Fibroblast of mammary gland (primary cell): ENCODE measurements at regions not wholly inside any gene's neighbourhood (a gene's known extent, or its start where the extent isn't known, plus 50 kb on each side); places are given as distances from the start of the nearest gene placed in this dataset.

Source experiments
- DNase-seq: peaks from one replicate; pipeline ENCODE4 v3.0.0-alpha.2; 2010; ENCODE audit warnings: low read depth
- H3K4me3 ChIP-seq: 2 replicates; pipeline ENCODE4 v1.5.1; 2011; ENCODE audit warnings: low read depth, mild to moderate bottlenecking, low read length, moderate library complexity; ENCODE audit not compliant: control insufficient read depth
- TF ChIP-seq, protein P1 (sequence below): conservative IDR thresholded peaks from 2 replicates; pipeline ENCODE4 v1.5.1; 2011; ENCODE audit warnings: low read depth, low read length, inconsistent platforms; ENCODE audit not compliant: control insufficient read depth, insufficient read depth

DNA sequence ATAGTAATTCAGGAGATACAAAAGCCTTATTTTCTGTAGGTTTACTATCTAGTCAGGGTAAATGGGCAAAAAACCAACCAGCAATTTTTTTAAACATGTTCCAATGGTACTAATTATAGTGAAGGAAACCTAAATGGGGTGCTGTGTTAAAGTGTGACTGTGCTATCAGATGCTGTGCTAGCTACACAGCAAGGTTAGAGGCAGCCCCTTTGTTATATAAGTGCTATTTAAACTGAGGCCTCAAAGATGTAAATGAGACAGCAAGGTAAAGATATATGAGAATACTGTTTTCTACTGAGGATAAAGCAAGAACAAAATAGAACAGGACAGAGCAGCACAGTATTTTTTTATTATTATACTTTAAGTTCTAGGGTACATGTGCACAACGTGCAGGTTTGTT lies 305.4 kb upstream of the RGS18 start:
- TF ChIP-seq, protein P1, sequence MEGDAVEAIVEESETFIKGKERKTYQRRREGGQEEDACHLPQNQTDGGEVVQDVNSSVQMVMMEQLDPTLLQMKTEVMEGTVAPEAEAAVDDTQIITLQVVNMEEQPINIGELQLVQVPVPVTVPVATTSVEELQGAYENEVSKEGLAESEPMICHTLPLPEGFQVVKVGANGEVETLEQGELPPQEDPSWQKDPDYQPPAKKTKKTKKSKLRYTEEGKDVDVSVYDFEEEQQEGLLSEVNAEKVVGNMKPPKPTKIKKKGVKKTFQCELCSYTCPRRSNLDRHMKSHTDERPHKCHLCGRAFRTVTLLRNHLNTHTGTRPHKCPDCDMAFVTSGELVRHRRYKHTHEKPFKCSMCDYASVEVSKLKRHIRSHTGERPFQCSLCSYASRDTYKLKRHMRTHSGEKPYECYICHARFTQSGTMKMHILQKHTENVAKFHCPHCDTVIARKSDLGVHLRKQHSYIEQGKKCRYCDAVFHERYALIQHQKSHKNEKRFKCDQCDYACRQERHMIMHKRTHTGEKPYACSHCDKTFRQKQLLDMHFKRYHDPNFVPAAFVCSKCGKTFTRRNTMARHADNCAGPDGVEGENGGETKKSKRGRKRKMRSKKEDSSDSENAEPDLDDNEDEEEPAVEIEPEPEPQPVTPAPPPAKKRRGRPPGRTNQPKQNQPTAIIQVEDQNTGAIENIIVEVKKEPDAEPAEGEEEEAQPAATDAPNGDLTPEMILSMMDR, result no peak
- DNase-seq, result no peak
- no peak overlapping the region for H3K4me3 ChIP-seq

DNA sequence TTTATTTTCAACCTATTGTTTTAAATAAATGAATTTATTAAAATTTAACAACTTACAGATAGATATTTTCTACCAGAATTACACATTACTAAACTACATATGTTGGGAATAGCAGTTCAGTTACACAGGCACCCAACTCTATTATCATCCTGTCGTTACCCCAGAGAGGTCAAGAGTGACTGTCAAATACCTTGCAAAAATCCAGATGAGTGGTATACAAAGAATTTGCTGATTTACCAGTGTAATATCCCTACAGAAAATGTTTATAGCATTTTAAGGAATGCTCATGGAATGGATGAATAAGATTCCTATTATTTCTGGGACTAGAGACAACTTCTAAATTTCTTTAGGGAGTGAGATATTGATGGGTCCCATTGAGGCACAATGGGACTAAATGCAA lies 300.7 kb upstream of the RGS18 start:
- TF ChIP-seq, protein P1, result no peak
- no peak for DNase-seq
- H3K4me3 ChIP-seq, result no peak overlapping the region

DNA sequence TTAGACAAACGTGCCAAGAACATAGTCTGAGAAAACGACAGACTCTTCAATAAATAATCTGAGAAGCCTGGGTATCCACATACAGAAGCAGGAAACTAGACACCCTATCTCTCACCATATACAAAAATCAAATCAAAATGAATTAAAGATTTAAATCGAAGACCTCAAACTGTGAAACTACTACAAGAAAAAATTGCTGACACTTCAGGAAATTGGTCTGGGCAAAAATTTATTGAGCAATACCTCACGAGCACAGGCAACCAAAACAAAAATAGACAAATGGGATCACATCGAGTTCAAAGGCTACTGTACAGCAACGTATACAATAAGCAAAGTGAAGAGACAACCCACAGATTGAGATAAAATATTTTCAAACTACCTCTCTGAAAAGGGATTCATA lies 292.8 kb upstream of the RGS18 start:
- H3K4me3 ChIP-seq, result no peak overlapping the region
- DNase-seq, result no peak
- TF ChIP-seq, protein P1, result no peak

DNA sequence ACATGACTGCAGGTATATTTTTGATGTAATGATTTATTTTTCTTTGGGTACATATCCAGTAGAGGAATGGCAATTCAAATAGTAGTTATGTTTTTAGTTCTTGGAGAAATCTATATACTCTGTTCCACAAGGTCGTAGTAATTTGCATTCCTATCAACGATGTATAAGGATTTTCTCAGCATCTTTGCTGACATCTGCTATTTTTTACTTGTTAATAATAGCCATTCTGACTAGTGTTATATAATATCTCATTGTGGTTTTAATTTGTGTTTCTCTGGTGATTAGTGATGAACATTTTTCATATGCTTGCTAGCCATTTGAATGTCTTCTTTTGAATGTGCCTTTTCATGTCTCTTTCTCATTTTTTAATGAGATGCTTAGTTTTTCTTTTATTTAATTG lies 292.1 kb upstream of the RGS18 start:
- TF ChIP-seq, protein P1, result no peak
- DNase-seq, result no peak
- H3K4me3 ChIP-seq, result no peak overlapping the region

DNA sequence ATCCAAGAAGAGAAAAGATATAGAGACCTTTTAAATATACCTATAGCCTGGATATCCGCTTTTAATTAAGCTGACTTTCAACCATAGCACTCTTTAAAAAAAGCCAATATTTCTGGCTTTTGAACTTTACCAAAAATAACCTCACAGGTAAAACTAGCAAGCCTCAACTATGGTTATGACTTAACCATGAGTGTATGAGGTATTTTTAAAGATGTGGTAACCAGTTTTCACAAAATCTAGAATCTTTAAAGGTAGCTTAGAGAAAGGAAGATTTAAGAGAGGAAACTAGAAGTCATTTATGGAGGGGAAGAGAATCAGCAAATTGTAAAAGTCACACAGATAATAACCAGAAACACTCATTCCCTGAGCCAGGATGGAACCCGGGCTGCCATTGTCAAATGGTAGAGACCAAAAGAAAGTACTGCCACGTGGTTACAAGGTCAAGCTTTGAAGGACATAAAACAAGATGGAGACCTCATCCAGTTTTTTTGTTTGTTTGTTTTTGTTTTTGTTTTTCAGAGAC lies 288.4 kb upstream of the RGS18 start:
- TF ChIP-seq, protein P1, result no peak
- no peak overlapping the region for H3K4me3 ChIP-seq
- no peak for DNase-seq

DNA sequence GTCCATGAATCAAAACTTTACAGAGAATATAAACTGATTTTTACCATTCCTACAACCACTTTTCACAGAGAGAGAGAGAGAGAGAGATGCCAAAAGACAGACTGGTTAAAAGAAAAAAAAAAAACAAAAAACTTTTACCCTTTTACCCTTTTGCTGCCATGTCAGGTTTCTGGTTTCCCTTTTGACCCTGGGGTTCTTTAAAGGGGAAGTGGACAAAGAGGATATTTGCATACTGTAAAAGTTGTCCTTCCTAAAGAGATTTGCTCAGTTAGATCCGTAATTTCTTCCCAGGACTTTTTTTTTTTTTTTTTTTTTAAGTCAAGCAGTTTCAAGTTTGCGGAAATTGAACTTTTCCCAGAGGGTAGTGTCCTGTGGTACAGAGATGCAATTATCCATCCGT lies 287.8 kb upstream of the RGS18 start:
- no peak overlapping the region for H3K4me3 ChIP-seq
- DNase-seq, result no peak
- TF ChIP-seq, protein P1, result no peak

DNA sequence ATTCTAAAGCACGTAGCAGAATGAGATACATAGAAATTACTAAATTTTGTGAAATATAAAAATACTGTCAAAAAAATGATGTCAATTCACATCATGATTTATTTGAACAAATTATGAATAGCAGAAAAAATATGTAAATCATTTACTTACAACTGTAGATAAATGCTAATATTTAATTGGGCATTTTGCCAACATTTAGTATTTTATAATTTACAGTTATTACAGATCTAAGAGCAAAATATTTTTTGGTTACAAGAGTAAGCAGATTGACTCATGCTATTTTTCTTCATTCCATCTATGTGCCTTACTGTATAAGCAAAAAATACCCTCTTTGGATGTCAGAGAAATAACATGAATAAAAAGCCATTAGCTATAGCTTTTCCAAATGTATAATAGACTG lies 282.3 kb upstream of the RGS18 start:
- no peak for DNase-seq
- no peak overlapping the region for H3K4me3 ChIP-seq
- TF ChIP-seq, protein P1, result no peak
